HUES64 (cell line): ENCODE measurements at regions not wholly inside any gene's neighbourhood (a gene's known extent, or its start where the extent isn't known, plus 50 kb on each side); places are given as distances from the start of the nearest gene placed in this dataset.

ENCODE experiments used
- H3K27ac ChIP-seq: 2 replicates; pipeline ENCODE4 v1.7.0; 2013; ENCODE audit warnings: low read depth, low read length, inconsistent platforms
- H3K27me3 ChIP-seq: 2 replicates; pipeline ENCODE4 v1.6.1; 2013; ENCODE audit warnings: mild to moderate bottlenecking, low read length; ENCODE audit not compliant: insufficient read depth
- H3K36me3 ChIP-seq: 2 replicates; pipeline ENCODE4 v1.6.1; 2013; ENCODE audit warnings: mild to moderate bottlenecking, low read length; ENCODE audit not compliant: insufficient read depth
- H3K4me1 ChIP-seq: 2 replicates; pipeline ENCODE4 v1.6.1; 2013; ENCODE audit warnings: mild to moderate bottlenecking, low read length, moderate library complexity; ENCODE audit not compliant: insufficient read depth
- H3K4me3 ChIP-seq: 2 replicates; pipeline ENCODE4 v1.5.1; 2013; ENCODE audit warnings: mild to moderate bottlenecking, low read length, moderate library complexity
- H3K9ac ChIP-seq: 2 replicates; pipeline ENCODE4 v1.6.1; 2013; ENCODE audit warnings: mild to moderate bottlenecking, low read depth, low read length
- H3K9me3 ChIP-seq: 2 replicates; pipeline ENCODE4 v1.6.1; 2013; ENCODE audit warnings: low read depth, low read length; ENCODE audit not compliant: insufficient read depth
- WGBS: fragments of 150-250, 120-280 bp; methylation state at CpG from one replicate; pipeline ENCODE4 v1.1.7; 2013; ENCODE audit warnings: missing lambda C conversion rate; 5-methylcytosine and 5-hydroxymethylcytosine counted together

- H3K36me3 ChIP-seq, result no peaks in the 10 kb centered on the region
These were observed 254.0 kb upstream of the KRR1 start for GRCh38 chr12:75765170-75766059.

GRCh38 chr12:75764091-75764841 is 252.9 kb upstream of the KRR1 start:
- Histone ChIP-seq H3K9me3 (no peaks in the 10 kb centered on the region), H3K4me1 (peaks cover 56% of the 10 kb centered on the region), H3K27ac (no peak overlapping the region), H3K27me3 (no peaks in the 10 kb centered on the region), H3K4me3 (no peak overlapping the region), H3K36me3 (no peaks in the 10 kb centered on the region), H3K9ac (no peak overlapping the region)
- 78% methylated on average over 3 of the region's 5 CpGs for WGBS

More at GRCh38 chr12:75765170-75766059, 254.0 kb upstream of the KRR1 start:
- Histone ChIP-seq H3K4me1 (peaks cover 52% of the 10 kb centered on the region), H3K27ac (no peak overlapping the region), H3K27me3 (no peaks in the 10 kb centered on the region), H3K9ac (no peak overlapping the region), H3K9me3 (no peaks in the 10 kb centered on the region), H3K4me3 (no peak overlapping the region)
- WGBS, result 90% methylated on average over 2 of the region's 3 CpGs

GRCh38 chr12:75760573-75761294 is 249.3 kb upstream of the KRR1 start:
- no peak overlapping the region for H3K9ac ChIP-seq
- peaks cover 26% of the 10 kb centered on the region for H3K4me1 ChIP-seq
- no peaks in the 10 kb centered on the region for H3K27me3 ChIP-seq
- H3K4me3 ChIP-seq, result no peak overlapping the region
- WGBS, result 91% methylated on average over 6 of the region's 7 CpGs
- H3K9me3 ChIP-seq, result no peaks in the 10 kb centered on the region
- H3K36me3 ChIP-seq, result no peaks in the 10 kb centered on the region
- no peak overlapping the region for H3K27ac ChIP-seq

GRCh38 chr12:75759842-75760572 is 248.6 kb upstream of the KRR1 start:
- 94% methylated on average over 3 of the region's 3 CpGs for WGBS
- Histone ChIP-seq H3K9ac (no peak overlapping the region), H3K27me3 (no peaks in the 10 kb centered on the region), H3K27ac (no peak overlapping the region), H3K36me3 (no peaks in the 10 kb centered on the region), H3K9me3 (no peaks in the 10 kb centered on the region), H3K4me3 (no peak overlapping the region), H3K4me1 (peaks cover 19% of the 10 kb centered on the region)

- 98% methylated on average over 4 of the region's 4 CpGs for WGBS
- Histone ChIP-seq H3K27me3 (no peaks in the 10 kb centered on the region), H3K9me3 (no peaks in the 10 kb centered on the region), H3K4me3 (no peak overlapping the region), H3K9ac (no peak overlapping the region), H3K4me1 (peaks cover 12% of the 10 kb centered on the region), H3K36me3 (no peaks in the 10 kb centered on the region), H3K27ac (no peak overlapping the region)
These were observed 247.8 kb upstream of the KRR1 start for GRCh38 chr12:75759196-75759595.

GRCh38 chr12:75756771-75757170 is 245.4 kb upstream of the KRR1 start:
- H3K4me1 ChIP-seq, result peaks cover 6% of the 10 kb centered on the region; the same call in 1 of the 2 replicates
- 100% methylated on average over 3 of the region's 3 CpGs for WGBS
- no peaks in the 10 kb centered on the region for H3K27me3 ChIP-seq
- H3K9ac ChIP-seq, result no peak overlapping the region
- no peak overlapping the region for H3K27ac ChIP-seq
- H3K4me3 ChIP-seq, result no peak overlapping the region
- H3K36me3 ChIP-seq, result no peaks in the 10 kb centered on the region
- no peaks in the 10 kb centered on the region for H3K9me3 ChIP-seq

- Histone ChIP-seq H3K36me3 (no peaks in the 10 kb centered on the region), H3K4me1 (peaks cover 6% of the 10 kb centered on the region; the same call in 1 of the 2 replicates), H3K9ac (no peak overlapping the region), H3K9me3 (no peaks in the 10 kb centered on the region), H3K4me3 (no peak overlapping the region), H3K27ac (no peak overlapping the region), H3K27me3 (no peaks in the 10 kb centered on the region)
These were observed 244.7 kb upstream of the KRR1 start for GRCh38 chr12:75756111-75756510.

GRCh38 chr12:75754698-75755097 is 243.3 kb upstream of the KRR1 start:
- H3K4me1 ChIP-seq, result no peaks in the 10 kb centered on the region
- no peak overlapping the region for H3K27ac ChIP-seq
- no peaks in the 10 kb centered on the region for H3K27me3 ChIP-seq

GRCh38 chr12:75754141-75754540 is 242.7 kb upstream of the KRR1 start:
- WGBS, result no CpG with 5 or more reads among the region's 1 CpG
- Histone ChIP-seq H3K4me1 (no peaks in the 10 kb centered on the region), H3K9ac (no peak overlapping the region), H3K27me3 (no peaks in the 10 kb centered on the region), H3K36me3 (no peaks in the 10 kb centered on the region), H3K27ac (no peak overlapping the region), H3K9me3 (no peaks in the 10 kb centered on the region), H3K4me3 (no peak overlapping the region)

More at GRCh38 chr12:75754698-75755097, 243.3 kb upstream of the KRR1 start:
- no peaks in the 10 kb centered on the region for H3K36me3 ChIP-seq
- H3K9me3 ChIP-seq, result no peaks in the 10 kb centered on the region
- no peak overlapping the region for H3K4me3 ChIP-seq
- no peak overlapping the region for H3K9ac ChIP-seq

GRCh38 chr12:75751769-75752471 is 240.5 kb upstream of the KRR1 start:
- no peak overlapping the region for H3K27ac ChIP-seq
- WGBS, result 93% methylated on average over 2 of the region's 4 CpGs
- no peaks in the 10 kb centered on the region for H3K9me3 ChIP-seq
- H3K36me3 ChIP-seq, result no peaks in the 10 kb centered on the region
- no peak overlapping the region for H3K9ac ChIP-seq
- H3K4me1 ChIP-seq, result no peaks in the 10 kb centered on the region
- H3K27me3 ChIP-seq, result no peaks in the 10 kb centered on the region
- H3K4me3 ChIP-seq, result no peak overlapping the region
